GM12878 (cell line): ENCODE measurements at regions not wholly inside any gene's neighbourhood (a gene's known extent, or its start where the extent isn't known, plus 50 kb on each side); places are given as distances from the start of the nearest gene placed in this dataset.

ENCODE experiments used
- ATAC-seq: fragments of 200-7000 bp; cut with Tn5 transposase; 3 replicates; pipeline ENCODE4 v1.9.1; 2020; ENCODE audit warnings: mild to moderate bottlenecking, moderate library complexity
- BruUV-seq: library from RNA; stranded (reverse); fragments of 400-500 nt; replicated peaks from 2 replicates; lab custom pipeline; 2021; lab: Mats Ljungman, UMichigan
- CTCF ChIA-PET: fragments of 300-600 bp; sonication (Branson Sonifier 250); formaldehyde crosslinking; extraction: SDS; loops from one replicate; lab custom pipeline; 2021; ENCODE audit warnings: inconsistent platforms; lab: Yijun Ruan, JAX
- POLR2A ChIA-PET: fragments of 350-600 bp; formaldehyde crosslinking; extraction: SDS; loops from one replicate; lab custom pipeline; 2021; ENCODE audit warnings: inconsistent platforms; lab: Charles Lee
- RAD21 ChIA-PET: fragments of 300-600 bp; sonication (Branson Sonifier 250); formaldehyde crosslinking; loops from one replicate; lab custom pipeline; 2023; ENCODE audit warnings: antibody characterized with exemption; ENCODE audit not compliant: unreplicated experiment; lab: Charles Lee
- SMC1A ChIA-PET: fragments of 300-600 bp; sonication (Branson Sonifier 250); formaldehyde crosslinking; loops from one replicate; lab custom pipeline; 2023; ENCODE audit not compliant: unreplicated experiment, uncharacterized antibody; lab: Charles Lee
- DNase-seq: peaks from one replicate; pipeline ENCODE4 v3.0.0-alpha.2; 2011; ENCODE audit warnings: low read depth, low spot score
- FAIRE-seq: peaks from 3 replicates; lab custom pipeline; 2011; peaks lifted over from hg19 to GRCh38; lab: Jason Lieb, UNC
- H2AFZ ChIP-seq: 2 replicates; pipeline ENCODE4 v1.6.0; 2011; ENCODE audit warnings: low read depth, low read length, control low read depth; ENCODE audit not compliant: control insufficient read depth
- H3K27ac ChIP-seq: 2 replicates; pipeline ENCODE4 v1.5.1; 2011; ENCODE audit warnings: control low read depth; ENCODE audit not compliant: control insufficient read depth, insufficient read depth
- H3K27me3 ChIP-seq, 2 experiments: replicated peaks in 1 of 2; 2 replicates each; pipeline versions ENCODE4 v1.6.0 to v1.6.1; 2011; ENCODE audit warnings: low read length in 1 of 2; ENCODE audit not compliant: control insufficient read depth in 2 of 2, insufficient read depth in 2 of 2
- H3K36me3 ChIP-seq, 2 experiments: 2 replicates each; pipeline ENCODE4 v1.5.1; 2011; ENCODE audit warnings: low read length in 1 of 2; ENCODE audit not compliant: control insufficient read depth in 2 of 2, insufficient read depth in 2 of 2
- H3K4me1 ChIP-seq: 2 replicates; pipeline ENCODE4 v1.6.1; 2011; ENCODE audit warnings: mild to moderate bottlenecking, low read length, moderate library complexity, mixed read lengths; ENCODE audit not compliant: control insufficient read depth, insufficient read depth
- H3K4me2 ChIP-seq: 2 replicates; pipeline ENCODE4 v1.6.0; 2011; ENCODE audit warnings: control low read depth; ENCODE audit not compliant: control insufficient read depth, insufficient read depth
- H3K4me3 ChIP-seq: fragments of 200-600 bp; sonication (generic); 2 replicates; pipeline ENCODE4 v1.5.1; 2016
- H3K79me2 ChIP-seq: 2 replicates; pipeline ENCODE4 v1.6.0; 2011; ENCODE audit warnings: low read length; ENCODE audit not compliant: control insufficient read depth, insufficient read depth
- H3K9ac ChIP-seq: 2 replicates; pipeline ENCODE4 v1.8.0; 2011; ENCODE audit warnings: low read length, control low read depth, mixed read lengths; ENCODE audit not compliant: control insufficient read depth, insufficient read depth
- H3K9me3 ChIP-seq: replicated peaks from 3 replicates; pipeline ENCODE4 v1.5.1; 2011; ENCODE audit warnings: mild to moderate bottlenecking, low read length; ENCODE audit not compliant: control insufficient read depth, insufficient read depth
- H4K20me1 ChIP-seq: 2 replicates; pipeline ENCODE4 v1.6.0; 2011; ENCODE audit not compliant: control insufficient read depth, insufficient read depth
- ATF3 ChIP-seq: IDR thresholded peaks from 2 replicates; pipeline ENCODE4 v1.6.1; 2011; ENCODE audit warnings: low read depth, mild to moderate bottlenecking, low read length, moderate library complexity, borderline replicate concordance; ENCODE audit errors: extremely low read depth
- BCL3 ChIP-seq: IDR thresholded peaks from 2 replicates; pipeline ENCODE4 v1.6.1; 2011; ENCODE audit warnings: borderline replicate concordance, low read depth, mild to moderate bottlenecking, moderate library complexity, low read length; ENCODE audit not compliant: insufficient read depth, poor library complexity, severe bottlenecking
- CHD4 ChIP-seq: fragments of 200-600 bp; sonication (generic); IDR thresholded peaks from 2 replicates; pipeline ENCODE4 v1.6.1; 2016; ENCODE audit warnings: mild to moderate bottlenecking
- CREB1 ChIP-seq: IDR thresholded peaks from 2 replicates; pipeline ENCODE4 v1.6.1; 2012; ENCODE audit warnings: low read depth, mild to moderate bottlenecking, inconsistent platforms
- DPF2 ChIP-seq: fragments of 450-650 bp; IDR thresholded peaks from 2 replicates; pipeline ENCODE4 v1.6.1; 2017; ENCODE audit warnings: mild to moderate bottlenecking
- E2F4 ChIP-seq: IDR thresholded peaks from 2 replicates; pipeline ENCODE4 v1.6.1; 2012; ENCODE audit warnings: low read depth, low read length, improper control_type of control experiment
- FOS ChIP-seq: IDR thresholded peaks from 3 replicates; pipeline ENCODE4 v1.6.1; 2011; ENCODE audit warnings: borderline replicate concordance; ENCODE audit not compliant: insufficient read length; ENCODE audit errors: extremely low read depth
- MAX ChIP-seq: IDR thresholded peaks from 2 replicates; pipeline ENCODE4 v1.6.1; 2012; ENCODE audit warnings: low read depth, low read length, improper control_type of control experiment
- MEF2A ChIP-seq: IDR thresholded peaks from 2 replicates; pipeline ENCODE4 v1.6.1; 2011; ENCODE audit warnings: low read depth, mild to moderate bottlenecking, low read length, moderate library complexity; ENCODE audit not compliant: insufficient read depth
- NRF1 ChIP-seq: conservative IDR thresholded peaks from 2 replicates; pipeline ENCODE4 v1.6.1; 2011; ENCODE audit warnings: mild to moderate bottlenecking, low read depth, low read length, improper control_type of control experiment
- PML ChIP-seq: IDR thresholded peaks from 2 replicates; pipeline ENCODE4 v1.6.1; 2012; ENCODE audit warnings: low read length, inconsistent platforms
- SREBF2 ChIP-seq: IDR thresholded peaks from 2 replicates; pipeline ENCODE4 v1.6.1; 2012; ENCODE audit warnings: mild to moderate bottlenecking, low read length
- SRF ChIP-seq, 2 experiments: IDR thresholded peaks; 2 replicates each; pipeline ENCODE4 v1.6.1; 2011; ENCODE audit warnings: low read depth in 2 of 2, low read length in 2 of 2, mild to moderate bottlenecking in 1 of 2, moderate library complexity in 1 of 2
- STAT1 ChIP-seq: fragments of 450-650 bp; conservative IDR thresholded peaks from 2 replicates; pipeline ENCODE4 v1.6.1; 2014; ENCODE audit warnings: antibody characterized with exemption, mild to moderate bottlenecking
- TARDBP ChIP-seq: IDR thresholded peaks from 2 replicates; pipeline ENCODE4 v1.6.1; 2016; ENCODE audit warnings: borderline replicate concordance
- TCF7 ChIP-seq: IDR thresholded peaks from 2 replicates; pipeline ENCODE4 v1.6.1; 2014; ENCODE audit warnings: antibody characterized with exemption, borderline replicate concordance
- USF1 ChIP-seq: IDR thresholded peaks from 2 replicates; pipeline ENCODE4 v1.6.1; 2011; ENCODE audit warnings: borderline replicate concordance, low read depth, mild to moderate bottlenecking, moderate library complexity, mixed read lengths, low read length; ENCODE audit not compliant: insufficient read depth; ENCODE audit errors: extremely low read length
- YBX1 ChIP-seq: fragments of 450-650 bp; IDR thresholded peaks from 2 replicates; pipeline ENCODE4 v1.6.1; 2016; ENCODE audit warnings: antibody characterized with exemption
- WGBS: methylation state at CpG from one replicate; pipeline ENCODE4 v1.1.6; 2016; ENCODE audit warnings: low lambda C conversion rate; ENCODE audit not compliant: insufficient replicate concordance, insufficient coverage; ENCODE audit errors: missing lambda C conversion rate; 5-methylcytosine and 5-hydroxymethylcytosine counted together
- in situ Hi-C: fragments of 300-500 bp; cut with MboI; formaldehyde crosslinking; loops from 9 replicates; pipeline ENCODE4 v1.14.3; 2018; ENCODE audit warnings: mixed read lengths
- intact Hi-C: fragments of 100-400 bp; cut with micrococcal nuclease; formaldehyde crosslinking; loops from one replicate; pipeline ENCODE4 v1.14.2; 2022; ENCODE audit not compliant: unreplicated experiment

- ChIA-PET POLR2A (no interaction called here), RAD21 (no interaction called here), CTCF (no interaction called here), SMC1A (no interaction called here)
- H3K79me2 ChIP-seq = no peaks in the 10 kb centered on the region
- in situ Hi-C loops = loop anchor here (25.0 kb wide), 1 partner anchor 1530 kb away; no protein-coding TSS in a partner anchor
- H3K27ac ChIP-seq = no peak overlapping the region
- DNase-seq = no peak
- TF ChIP-seq MEF2A (no peak), USF1 (no peak), DPF2 (no peak), NRF1 (no peak), SREBF2 (no peak), FOS (no peak), ATF3 (no peak), CREB1 (no peak), STAT1 (no peak), MAX (no peak), TARDBP (no peak), BCL3 (no peak), E2F4 (no peak), CHD4 (no peak), PML (no peak), SRF (IDR thresholded peaks at IDR 0.05; ENCODE audit: low read depth in 2 of 2, low read length in 2 of 2) (no peak), TCF7 (no peak), YBX1 (no peak)
- H3K36me3 ChIP-seq = no peaks in the 10 kb centered on the region
- no peaks in the 10 kb centered on the region for H3K4me1 ChIP-seq
- no peak overlapping the region for H2AFZ ChIP-seq
- no peak for FAIRE-seq
- H3K4me2 ChIP-seq = no peak overlapping the region
- no peak overlapping the region for H3K9ac ChIP-seq
- no peak overlapping the region for H3K4me3 ChIP-seq
- intact Hi-C loops = no loop called here
- H3K9me3 ChIP-seq = no peaks in the 10 kb centered on the region; the same call in 2 of the 3 replicates
- H3K27me3 ChIP-seq = no peaks in the 10 kb centered on the region; a peak in 1 of 4 replicates
- no peaks in the 10 kb centered on the region for H4K20me1 ChIP-seq
- WGBS = 5% methylated on average over 1 of the region's 1 CpG
- ATAC-seq = no peak
- no TSS peak for BruUV-seq
Observed at GRCh38 chr2:155357172-155357571, 658.7 kb downstream of the KCNJ3 start.
